HepG2 (cell line): ENCODE measurements at regions not wholly inside any gene's neighbourhood (a gene's known extent, or its start where the extent isn't known, plus 50 kb on each side); places are given as distances from the start of the nearest gene placed in this dataset.

Experiments
- CHD4 ChIP-seq: fragments of 200-600 bp; sonication (generic); IDR thresholded peaks from 2 replicates; pipeline ENCODE4 v1.7.0; 2017; ENCODE audit warnings: mild to moderate bottlenecking, low read length, borderline replicate concordance
- CTCF ChIP-seq: sonication (generic); formaldehyde crosslinking; IDR thresholded peaks from 2 replicates; pipeline ENCODE4 v1.5.0; 2020; ENCODE audit warnings: mild to moderate bottlenecking, missing genetic modification reagents, moderate library complexity
- PCBP1 ChIP-seq: fragments of 200-400 bp; formaldehyde crosslinking; IDR thresholded peaks from 2 replicates; pipeline ENCODE4 v1.6.1; 2017; ENCODE audit warnings: mild to moderate bottlenecking, low read depth, low read length, borderline replicate concordance
- U2AF2 ChIP-seq: fragments of 200-400 bp; formaldehyde crosslinking; IDR thresholded peaks from 2 replicates; pipeline ENCODE4 v1.6.1; 2017; ENCODE audit warnings: low read depth, mild to moderate bottlenecking, low read length
- UBTF ChIP-seq: sonication (generic); formaldehyde crosslinking; IDR thresholded peaks from 2 replicates; pipeline ENCODE4 v1.4.0; 2020; ENCODE audit warnings: mild to moderate bottlenecking, missing genetic modification reagents
- YY1 ChIP-seq: IDR thresholded peaks from 2 replicates; pipeline ENCODE4 v1.6.1; 2011; ENCODE audit warnings: low read length, low read depth, moderate library complexity, mild to moderate bottlenecking; ENCODE audit not compliant: insufficient read depth, insufficient replicate concordance
- TF ChIP-seq, protein P1 (sequence below): IDR thresholded peaks from 2 replicates; pipeline ENCODE4 v1.6.1; 2012; ENCODE audit warnings: inconsistent platforms

GRCh38 chr5:142235870-142236672 lies 88.8 kb downstream of the SPRY4 start:
- TF ChIP-seq, protein P1, sequence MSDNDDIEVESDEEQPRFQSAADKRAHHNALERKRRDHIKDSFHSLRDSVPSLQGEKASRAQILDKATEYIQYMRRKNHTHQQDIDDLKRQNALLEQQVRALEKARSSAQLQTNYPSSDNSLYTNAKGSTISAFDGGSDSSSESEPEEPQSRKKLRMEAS: no peak
- TF ChIP-seq CHD4: no peak
- no peak for TF ChIP-seq U2AF2
- no peak for TF ChIP-seq YY1
- no peak for TF ChIP-seq CTCF (CRISPR knock-in tag)
- TF ChIP-seq PCBP1: no peak
- TF ChIP-seq UBTF (CRISPR knock-in tag): no peak
